ENCODE measurements at regions not wholly inside any gene's neighbourhood (a gene's known extent, or its start where the extent isn't known, plus 50 kb on each side); places are given as distances from the start of the nearest gene placed in this dataset.
A peak's percentile ranks its signal among the peaks of the same experiment; 100 is the strongest.

GRCh38 chrX:15158736-15159406 lies 111.0 kb downstream of the ASB9 start:
- ChIA-PET POLR2A (interaction anchor here (1.3 kb wide), 1 partner anchor 16 kb away, joined by 3 read pairs; no protein-coding TSS in a partner anchor), CTCF (no interaction called here)
- peak in 6 of 14 experiments; percentile 0 to 74 (median 32) for DNase-seq
- Mint-ChIP-seq H3K4me3 (peak overlapping the region; percentile 82), H3K27me3 (no peaks in the 10 kb centered on the region), H3K27ac (peak overlapping the region; percentile 87), H3K9me3 (no peaks in the 10 kb centered on the region), H3K36me3 (ENCODE audit: low read depth) (no peaks in the 10 kb centered on the region), H3K4me1 (ENCODE audit: low read depth) (peaks cover 21% of the 10 kb centered on the region)
- Histone ChIP-seq H3K36me3 (ENCODE audit: insufficient read depth, low read length) (no peaks in the 10 kb centered on the region), H3K27me3 (ENCODE audit: control insufficient read depth in 1 of 2, insufficient read depth in 2 of 2, low read length in 2 of 2) (no peaks in the 10 kb centered on the region), H3K27ac (ENCODE audit: low read depth in 1 of 2, low read length in 2 of 2) (peak overlapping the region in 1 of 2 donors; percentile 41), H3K4me3 (ENCODE audit: low read length) (peak overlapping the region; percentile 46), H3K9me3 (ENCODE audit: control insufficient read depth in 1 of 2, insufficient read depth in 1 of 2, low read length in 2 of 2) (no peaks in the 10 kb centered on the region), H3K4me1 (ENCODE audit: insufficient read depth, low read length) (peaks cover 14% of the 10 kb centered on the region)
- peak; percentile 29 for ATAC-seq (ENCODE audit: poor library complexity)
- intact Hi-C loops (cut with DNase I, micrococcal nuclease) = no loop called here
- TF ChIP-seq, protein P1, sequence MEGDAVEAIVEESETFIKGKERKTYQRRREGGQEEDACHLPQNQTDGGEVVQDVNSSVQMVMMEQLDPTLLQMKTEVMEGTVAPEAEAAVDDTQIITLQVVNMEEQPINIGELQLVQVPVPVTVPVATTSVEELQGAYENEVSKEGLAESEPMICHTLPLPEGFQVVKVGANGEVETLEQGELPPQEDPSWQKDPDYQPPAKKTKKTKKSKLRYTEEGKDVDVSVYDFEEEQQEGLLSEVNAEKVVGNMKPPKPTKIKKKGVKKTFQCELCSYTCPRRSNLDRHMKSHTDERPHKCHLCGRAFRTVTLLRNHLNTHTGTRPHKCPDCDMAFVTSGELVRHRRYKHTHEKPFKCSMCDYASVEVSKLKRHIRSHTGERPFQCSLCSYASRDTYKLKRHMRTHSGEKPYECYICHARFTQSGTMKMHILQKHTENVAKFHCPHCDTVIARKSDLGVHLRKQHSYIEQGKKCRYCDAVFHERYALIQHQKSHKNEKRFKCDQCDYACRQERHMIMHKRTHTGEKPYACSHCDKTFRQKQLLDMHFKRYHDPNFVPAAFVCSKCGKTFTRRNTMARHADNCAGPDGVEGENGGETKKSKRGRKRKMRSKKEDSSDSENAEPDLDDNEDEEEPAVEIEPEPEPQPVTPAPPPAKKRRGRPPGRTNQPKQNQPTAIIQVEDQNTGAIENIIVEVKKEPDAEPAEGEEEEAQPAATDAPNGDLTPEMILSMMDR (IDR thresholded peaks at IDR 0.05) = no peak

- intact Hi-C loops (cut with DNase I, micrococcal nuclease) = no loop called here
- peaks cover 21% of the 10 kb centered on the region for H3K4me1 Mint-ChIP-seq (ENCODE audit: low read depth)
These were observed 111.5 kb downstream of the ASB9 start for GRCh38 chrX:15158350-15158735.

DNA sequence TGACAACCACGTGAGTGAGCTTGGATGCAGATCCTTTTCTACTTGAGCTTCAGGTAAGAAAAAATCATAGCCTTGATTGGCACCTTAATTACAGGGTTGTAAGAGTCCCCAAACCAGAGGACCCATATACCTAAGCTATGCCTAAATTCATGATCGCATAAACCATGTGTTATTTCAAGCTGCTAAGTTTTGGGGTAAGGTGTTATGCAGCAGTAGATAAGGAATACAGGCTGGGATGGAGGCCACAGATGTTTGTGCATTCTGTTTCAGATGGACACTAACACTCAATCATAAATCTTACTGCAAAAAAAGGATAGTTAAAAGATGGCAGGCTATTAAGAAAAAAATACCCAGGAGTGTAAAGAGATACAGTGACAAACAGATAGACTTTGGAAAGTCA lies 112.3 kb downstream of the ASB9 start:
- no peak overlapping the region for H3K4me3 Mint-ChIP-seq
- H3K27ac Mint-ChIP-seq = no peak overlapping the region
- TF ChIP-seq, protein P1 (IDR thresholded peaks at IDR 0.05) = no peak
- DNase-seq (no peak), ATAC-seq (ENCODE audit: poor library complexity) (no peak)
- peaks cover 14% of the 10 kb centered on the region for H3K4me1 ChIP-seq (ENCODE audit: insufficient read depth, low read length)
- no peaks in the 10 kb centered on the region for H3K9me3 ChIP-seq (ENCODE audit: control insufficient read depth in 1 of 2, insufficient read depth in 1 of 2, low read length in 2 of 2)
- no peaks in the 10 kb centered on the region for H3K27me3 ChIP-seq (ENCODE audit: control insufficient read depth in 1 of 2, insufficient read depth in 2 of 2, low read length in 2 of 2)
- H3K27me3 Mint-ChIP-seq = no peaks in the 10 kb centered on the region
- intact Hi-C loops (cut with DNase I, micrococcal nuclease) = no loop called here
- ChIA-PET POLR2A (interaction anchor here (0.5 to 1.3 kb wide), 3 partner anchors 14 to 660 kb away, joined by 3 to 5 read pairs (median 3); no protein-coding TSS in a partner anchor), CTCF (no interaction called here)
- H3K36me3 Mint-ChIP-seq (ENCODE audit: low read depth) = no peaks in the 10 kb centered on the region
- peak overlapping the region in 1 of 2 donors; percentile 41 for H3K27ac ChIP-seq (ENCODE audit: low read depth in 1 of 2, low read length in 2 of 2)
- no peaks in the 10 kb centered on the region for H3K9me3 Mint-ChIP-seq
- H3K36me3 ChIP-seq (ENCODE audit: insufficient read depth, low read length) = no peaks in the 10 kb centered on the region
- no peak overlapping the region for H3K4me3 ChIP-seq (ENCODE audit: low read length)
- H3K4me1 Mint-ChIP-seq (ENCODE audit: low read depth) = peaks cover 21% of the 10 kb centered on the region

More at GRCh38 chrX:15158350-15158735, 111.5 kb downstream of the ASB9 start:
- H3K36me3 Mint-ChIP-seq (ENCODE audit: low read depth) = no peaks in the 10 kb centered on the region
- ATAC-seq (ENCODE audit: poor library complexity) (no peak), DNase-seq (no peak)
- peak overlapping the region; percentile 87 for H3K27ac Mint-ChIP-seq
- TF ChIP-seq, protein P1 (IDR thresholded peaks at IDR 0.05) = no peak
- ChIA-PET POLR2A (interaction anchor here (1.3 kb wide), 1 partner anchor 16 kb away, joined by 3 read pairs; no protein-coding TSS in a partner anchor), CTCF (no interaction called here)
- Histone ChIP-seq H3K9me3 (ENCODE audit: control insufficient read depth in 1 of 2, insufficient read depth in 1 of 2, low read length in 2 of 2) (no peaks in the 10 kb centered on the region), H3K36me3 (ENCODE audit: insufficient read depth, low read length) (no peaks in the 10 kb centered on the region), H3K27me3 (ENCODE audit: control insufficient read depth in 1 of 2, insufficient read depth in 2 of 2, low read length in 2 of 2) (no peaks in the 10 kb centered on the region), H3K27ac (ENCODE audit: low read depth in 1 of 2, low read length in 2 of 2) (peak overlapping the region in 1 of 2 donors; percentile 41), H3K4me3 (ENCODE audit: low read length) (peak overlapping the region; percentile 46), H3K4me1 (ENCODE audit: insufficient read depth, low read length) (peaks cover 14% of the 10 kb centered on the region)
- H3K9me3 Mint-ChIP-seq = no peaks in the 10 kb centered on the region
- H3K27me3 Mint-ChIP-seq = no peaks in the 10 kb centered on the region
- peak overlapping the region; percentile 82 for H3K4me3 Mint-ChIP-seq

All from CD4-positive, alpha-beta T cell (primary cell).